ENCODE measurements at regions not wholly inside any gene's neighbourhood (a gene's known extent, or its start where the extent isn't known, plus 50 kb on each side); places are given as distances from the start of the nearest gene placed in this dataset.

GRCh38 chr13:111461445-111462149 is 141.2 kb downstream of the TEX29 start:
- Mint-ChIP-seq H3K9me3 (ENCODE audit: unreplicated experiment) (peaks cover under 1% of the 10 kb centered on the region), H3K27ac (ENCODE audit: unreplicated experiment) (no peak overlapping the region), H3K36me3 (ENCODE audit: low read depth, unreplicated experiment) (no peaks in the 10 kb centered on the region), H3K27me3 (ENCODE audit: unreplicated experiment) (peaks cover 6% of the 10 kb centered on the region), H3K4me3 (ENCODE audit: unreplicated experiment) (no peak overlapping the region), H3K4me1 (ENCODE audit: unreplicated experiment) (peaks cover 5% of the 10 kb centered on the region)
- no peak for DNase-seq (ENCODE audit: low spot score)
- TF ChIP-seq CTCF (IDR thresholded peaks at IDR 0.05; ENCODE audit: unreplicated experiment), result no peak

DNA sequence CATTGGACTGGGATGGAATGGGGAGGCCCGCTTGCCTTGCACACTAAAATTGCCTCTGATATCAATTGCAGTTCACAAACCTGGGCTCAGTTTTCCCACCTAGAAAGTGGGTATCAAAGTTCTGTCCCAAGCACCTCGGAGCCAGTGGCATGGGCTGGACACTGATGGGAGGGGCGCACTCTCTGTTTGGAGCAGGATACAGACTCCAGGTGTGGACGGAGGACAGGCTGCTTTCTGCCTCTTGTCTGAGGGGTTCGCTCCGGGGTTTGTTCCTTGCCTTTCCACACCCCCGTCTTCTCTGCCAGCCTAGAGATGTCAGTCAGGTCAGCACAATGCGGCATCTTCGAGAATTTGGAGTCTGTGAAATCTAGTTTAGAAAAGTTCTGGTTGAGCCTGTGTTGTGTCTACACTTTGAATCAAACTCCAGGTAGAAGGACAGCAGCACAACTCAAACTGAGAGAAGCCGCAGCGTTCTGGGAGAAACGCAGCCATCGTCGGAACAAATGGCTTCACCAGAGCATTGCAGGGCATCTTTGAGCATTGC is 141.9 kb downstream of the TEX29 start:
- no peak overlapping the region for H3K4me3 Mint-ChIP-seq (ENCODE audit: unreplicated experiment)
- TF ChIP-seq CTCF (IDR thresholded peaks at IDR 0.05; ENCODE audit: unreplicated experiment), result no peak
- DNase-seq (ENCODE audit: low spot score), result no peak
- peaks cover 6% of the 10 kb centered on the region for H3K27me3 Mint-ChIP-seq (ENCODE audit: unreplicated experiment)
- peaks cover 5% of the 10 kb centered on the region for H3K4me1 Mint-ChIP-seq (ENCODE audit: unreplicated experiment)
- no peaks in the 10 kb centered on the region for H3K9me3 Mint-ChIP-seq (ENCODE audit: unreplicated experiment)
- H3K27ac Mint-ChIP-seq (ENCODE audit: unreplicated experiment), result no peak overlapping the region
- H3K36me3 Mint-ChIP-seq (ENCODE audit: low read depth, unreplicated experiment), result no peaks in the 10 kb centered on the region

GRCh38 chr13:111462944-111463343 is 142.5 kb downstream of the TEX29 start:
- H3K4me1 Mint-ChIP-seq (ENCODE audit: unreplicated experiment), result peaks cover 5% of the 10 kb centered on the region
- no peak for DNase-seq (ENCODE audit: low spot score)
- peaks cover 9% of the 10 kb centered on the region for H3K27me3 Mint-ChIP-seq (ENCODE audit: unreplicated experiment)
- peaks cover 3% of the 10 kb centered on the region for H3K36me3 Mint-ChIP-seq (ENCODE audit: low read depth, unreplicated experiment)
- no peak for TF ChIP-seq CTCF (IDR thresholded peaks at IDR 0.05; ENCODE audit: unreplicated experiment)
- no peaks in the 10 kb centered on the region for H3K9me3 Mint-ChIP-seq (ENCODE audit: unreplicated experiment)
- H3K27ac Mint-ChIP-seq (ENCODE audit: unreplicated experiment), result no peak overlapping the region
- no peak overlapping the region for H3K4me3 Mint-ChIP-seq (ENCODE audit: unreplicated experiment)

- Mint-ChIP-seq H3K27ac (ENCODE audit: unreplicated experiment) (no peak overlapping the region), H3K4me3 (ENCODE audit: unreplicated experiment) (no peak overlapping the region), H3K36me3 (ENCODE audit: low read depth, unreplicated experiment) (peaks cover 3% of the 10 kb centered on the region), H3K4me1 (ENCODE audit: unreplicated experiment) (no peaks in the 10 kb centered on the region), H3K27me3 (ENCODE audit: unreplicated experiment) (peaks cover 6% of the 10 kb centered on the region), H3K9me3 (ENCODE audit: unreplicated experiment) (no peaks in the 10 kb centered on the region)
- no peak for DNase-seq (ENCODE audit: low spot score)
- no peak for TF ChIP-seq CTCF (IDR thresholded peaks at IDR 0.05; ENCODE audit: unreplicated experiment)
Observed at GRCh38 chr13:111467111-111467890, 146.9 kb downstream of the TEX29 start.
